HEK293 (cell line): ENCODE measurements at regions not wholly inside any gene's neighbourhood (a gene's known extent, or its start where the extent isn't known, plus 50 kb on each side); places are given as distances from the start of the nearest gene placed in this dataset.

ENCODE experiments used
- CTCF ChIA-PET: fragments of 350-600 bp; formaldehyde crosslinking; extraction: SDS; loops from one replicate; lab custom pipeline; 2021; ENCODE audit warnings: antibody characterized with exemption; lab: Yijun Ruan, JAX
- POLR2A ChIA-PET: fragments of 300-600 bp; formaldehyde crosslinking; extraction: SDS; loops from one replicate; lab custom pipeline; 2020; ENCODE audit warnings: antibody characterized with exemption, inconsistent platforms; lab: Yijun Ruan, JAX
- H3K27ac ChIP-seq: fragments of 200-500 bp; sonication (Bioruptor generic); 2 replicates; pipeline ENCODE4 v1.5.1; 2014; ENCODE audit warnings: low read depth, low read length, control low read depth, inconsistent platforms; ENCODE audit errors: extremely low read depth
- H3K36me3 ChIP-seq, 2 experiments: fragments of 200-500 bp in 1 of 2; sonication (Bioruptor generic) in 1 of 2; 1 replicate in 1 of 2; 2 replicates in 1 of 2; pipeline ENCODE4 v1.5.1; 2014 to 2017; ENCODE audit warnings: inconsistent platforms in 2 of 2, low read length in 2 of 2; ENCODE audit not compliant: control insufficient read depth in 2 of 2, insufficient read depth in 1 of 2
- H3K4me1 ChIP-seq: fragments of 200-500 bp; sonication (Bioruptor generic); 2 replicates; pipeline ENCODE4 v1.5.1; 2014; ENCODE audit warnings: mild to moderate bottlenecking, low read length, inconsistent platforms; ENCODE audit not compliant: control insufficient read depth, insufficient read depth
- H3K4me3 ChIP-seq: 2 replicates; pipeline ENCODE4 v1.5.1; 2011; ENCODE audit warnings: low read depth, mild to moderate bottlenecking, control low read depth, low read length, moderate library complexity
- H3K9me3 ChIP-seq: fragments of 200-500 bp; sonication (Bioruptor generic); 2 replicates; pipeline ENCODE4 v1.5.1; 2014; ENCODE audit warnings: low read depth, low read length, inconsistent platforms; ENCODE audit not compliant: control insufficient read depth, insufficient read depth
- FEZF1 ChIP-seq: fragments of 450-650 bp; formaldehyde crosslinking; IDR thresholded peaks from 2 replicates; pipeline ENCODE4 v1.5.1; 2016; ENCODE audit warnings: missing biosample characterization, missing genetic modification characterization
- GLI2 ChIP-seq: fragments of 450-650 bp; formaldehyde crosslinking; IDR thresholded peaks from 2 replicates; pipeline ENCODE4; 2017; ENCODE audit warnings: missing biosample characterization, missing genetic modification characterization, low read depth, borderline replicate concordance
- HOXD13 ChIP-seq: sonication (generic); formaldehyde crosslinking; IDR thresholded peaks from 2 replicates; pipeline ENCODE4 v1.8.0; 2022; ENCODE audit warnings: missing genetic modification reagents, borderline replicate concordance
- MYNN ChIP-seq: fragments of 450-650 bp; formaldehyde crosslinking; IDR thresholded peaks from 2 replicates; pipeline ENCODE4 v1.5.1; 2016; ENCODE audit warnings: missing biosample characterization, missing genetic modification characterization, borderline replicate concordance
- TRIM28 ChIP-seq: IDR thresholded peaks from 2 replicates; pipeline ENCODE4 v1.6.1; 2011; ENCODE audit warnings: low read length, control low read depth, borderline replicate concordance
- ZNF10 ChIP-seq: fragments of 450-650 bp; formaldehyde crosslinking; IDR thresholded peaks from 2 replicates; pipeline ENCODE4 v1.5.1; 2017; ENCODE audit warnings: missing biosample characterization, missing genetic modification characterization
- ZNF155 ChIP-seq: fragments of 450-650 bp; formaldehyde crosslinking; IDR thresholded peaks from 2 replicates; pipeline ENCODE4 v1.5.1; 2016; ENCODE audit warnings: missing biosample characterization, missing genetic modification characterization
- ZNF16 ChIP-seq: fragments of 450-650 bp; formaldehyde crosslinking; IDR thresholded peaks from 2 replicates; pipeline ENCODE4 v1.5.1; 2016; ENCODE audit warnings: low read depth, missing biosample characterization, missing genetic modification characterization
- ZNF174 ChIP-seq: fragments of 450-650 bp; formaldehyde crosslinking; IDR thresholded peaks from 2 replicates; pipeline ENCODE4 v1.5.0; 2017; ENCODE audit warnings: missing biosample characterization, mild to moderate bottlenecking, missing genetic modification characterization
- ZNF19 ChIP-seq: fragments of 450-650 bp; formaldehyde crosslinking; IDR thresholded peaks from 2 replicates; pipeline ENCODE4; 2016; ENCODE audit warnings: missing biosample characterization, missing genetic modification characterization, low read depth
- ZNF2 ChIP-seq: fragments of 450-650 bp; formaldehyde crosslinking; IDR thresholded peaks from 2 replicates; pipeline ENCODE4 v1.5.1; 2016; ENCODE audit warnings: missing biosample characterization, missing genetic modification characterization
- ZNF223 ChIP-seq: fragments of 450-650 bp; formaldehyde crosslinking; IDR thresholded peaks from 2 replicates; pipeline ENCODE4 v1.5.1; 2016; ENCODE audit warnings: missing biosample characterization, missing genetic modification characterization
- ZNF274 ChIP-seq, 2 experiments: fragments of 200-500 bp in 1 of 2; fragments of 450-650 bp in 1 of 2; sonication (Bioruptor generic) in 1 of 2; formaldehyde crosslinking in 1 of 2; IDR thresholded peaks; 2 replicates each; pipeline versions ENCODE4 v1.5.1 to v1.6.1; 2014 to 2016; ENCODE audit warnings: borderline replicate concordance in 1 of 2, inconsistent platforms in 1 of 2, low read length in 1 of 2, missing biosample characterization in 1 of 2, missing genetic modification characterization in 1 of 2
- ZNF354C ChIP-seq: fragments of 450-650 bp; formaldehyde crosslinking; IDR thresholded peaks from 2 replicates; pipeline ENCODE4 v1.5.1; 2016; ENCODE audit warnings: missing biosample characterization, missing genetic modification characterization, low read depth, borderline replicate concordance
- ZNF48 ChIP-seq: fragments of 450-650 bp; formaldehyde crosslinking; IDR thresholded peaks from 2 replicates; pipeline ENCODE4 v1.5.1; 2016; ENCODE audit warnings: missing biosample characterization, missing genetic modification characterization
- ZNF623 ChIP-seq: fragments of 450-650 bp; formaldehyde crosslinking; IDR thresholded peaks from 2 replicates; pipeline ENCODE4 v1.5.1; 2016; ENCODE audit warnings: missing biosample characterization, missing genetic modification characterization
- ZNF660 ChIP-seq: fragments of 450-650 bp; IDR thresholded peaks from 2 replicates; pipeline ENCODE4 v1.5.1; 2018; ENCODE audit warnings: missing biosample characterization, mild to moderate bottlenecking, missing genetic modification characterization
- ZNF707 ChIP-seq: fragments of 450-650 bp; formaldehyde crosslinking; IDR thresholded peaks from 2 replicates; pipeline ENCODE4 v1.5.1; 2016; ENCODE audit warnings: missing biosample characterization, missing genetic modification characterization
- TF ChIP-seq, protein P1 (sequence below): fragments of 450-650 bp; formaldehyde crosslinking; IDR thresholded peaks from 2 replicates; pipeline ENCODE4 v1.5.1; 2016; ENCODE audit warnings: missing biosample characterization, missing genetic modification characterization
- TF ChIP-seq, protein P2 (sequence below): fragments of 450-650 bp; formaldehyde crosslinking; IDR thresholded peaks from 2 replicates; pipeline ENCODE4 v1.5.1; 2016; ENCODE audit warnings: missing biosample characterization, missing genetic modification characterization
- TF ChIP-seq, protein P3 (sequence below): fragments of 450-650 bp; formaldehyde crosslinking; IDR thresholded peaks from 2 replicates; pipeline ENCODE4; 2016; ENCODE audit warnings: missing biosample characterization, missing genetic modification characterization
- TF ChIP-seq, protein P4 (sequence below): fragments of 450-650 bp; formaldehyde crosslinking; IDR thresholded peaks from 2 replicates; pipeline ENCODE4 v1.5.1; 2017; ENCODE audit warnings: missing biosample characterization, mild to moderate bottlenecking, missing genetic modification characterization, moderate library complexity
- TF ChIP-seq, protein P5 (sequence below): fragments of 450-650 bp; formaldehyde crosslinking; conservative IDR thresholded peaks from 2 replicates; pipeline ENCODE4 v1.5.1; 2016; ENCODE audit warnings: low read depth, missing biosample characterization, missing genetic modification characterization

DNA sequence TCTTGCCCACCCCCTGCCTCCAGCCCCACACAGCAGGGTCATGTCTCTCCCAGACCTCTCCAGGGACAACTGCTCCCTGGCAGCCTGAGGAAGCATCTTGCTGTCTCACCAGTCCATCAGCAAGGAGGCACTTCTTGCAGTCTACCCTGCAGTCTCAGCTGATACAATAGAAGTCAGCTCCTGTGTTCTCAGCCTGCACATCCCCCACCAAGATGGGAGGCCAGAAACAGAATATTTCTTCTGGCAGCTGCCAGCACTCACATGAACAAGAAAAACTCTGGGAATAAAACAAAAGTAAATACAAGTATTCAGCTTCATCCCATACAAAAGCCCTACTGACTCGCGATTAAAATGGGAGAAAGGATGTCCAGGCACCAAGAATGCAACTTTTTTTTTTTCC lies 457.4 kb upstream of the PROK2 start:
- no peak overlapping the region for H3K4me3 ChIP-seq
- POLR2A ChIA-PET = no interaction called here
- no peak overlapping the region for H3K27ac ChIP-seq
- H3K36me3 ChIP-seq = no peaks in the 10 kb centered on the region
- H3K9me3 ChIP-seq = no peaks in the 10 kb centered on the region
- TF ChIP-seq ZNF48 (tag by site-specific recombination) (no peak), TRIM28 (no peak), ZNF660 (tag by site-specific recombination) (no peak), ZNF354C (no peak), FEZF1 (tag by site-specific recombination) (no peak), ZNF223 (tag by site-specific recombination) (no peak)
- TF ChIP-seq, protein P1, sequence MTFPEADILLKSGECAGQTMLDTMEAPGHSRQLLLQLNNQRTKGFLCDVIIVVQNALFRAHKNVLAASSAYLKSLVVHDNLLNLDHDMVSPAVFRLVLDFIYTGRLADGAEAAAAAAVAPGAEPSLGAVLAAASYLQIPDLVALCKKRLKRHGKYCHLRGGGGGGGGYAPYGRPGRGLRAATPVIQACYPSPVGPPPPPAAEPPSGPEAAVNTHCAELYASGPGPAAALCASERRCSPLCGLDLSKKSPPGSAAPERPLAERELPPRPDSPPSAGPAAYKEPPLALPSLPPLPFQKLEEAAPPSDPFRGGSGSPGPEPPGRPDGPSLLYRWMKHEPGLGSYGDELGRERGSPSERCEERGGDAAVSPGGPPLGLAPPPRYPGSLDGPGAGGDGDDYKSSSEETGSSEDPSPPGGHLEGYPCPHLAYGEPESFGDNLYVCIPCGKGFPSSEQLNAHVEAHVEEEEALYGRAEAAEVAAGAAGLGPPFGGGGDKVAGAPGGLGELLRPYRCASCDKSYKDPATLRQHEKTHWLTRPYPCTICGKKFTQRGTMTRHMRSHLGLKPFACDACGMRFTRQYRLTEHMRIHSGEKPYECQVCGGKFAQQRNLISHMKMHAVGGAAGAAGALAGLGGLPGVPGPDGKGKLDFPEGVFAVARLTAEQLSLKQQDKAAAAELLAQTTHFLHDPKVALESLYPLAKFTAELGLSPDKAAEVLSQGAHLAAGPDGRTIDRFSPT (tag by site-specific recombination) = no peak
- TF ChIP-seq, protein P2, sequence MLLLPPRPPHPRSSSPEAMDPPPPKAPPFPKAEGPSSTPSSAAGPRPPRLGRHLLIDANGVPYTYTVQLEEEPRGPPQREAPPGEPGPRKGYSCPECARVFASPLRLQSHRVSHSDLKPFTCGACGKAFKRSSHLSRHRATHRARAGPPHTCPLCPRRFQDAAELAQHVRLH (tag by site-specific recombination) = no peak
- TF ChIP-seq, protein P3, sequence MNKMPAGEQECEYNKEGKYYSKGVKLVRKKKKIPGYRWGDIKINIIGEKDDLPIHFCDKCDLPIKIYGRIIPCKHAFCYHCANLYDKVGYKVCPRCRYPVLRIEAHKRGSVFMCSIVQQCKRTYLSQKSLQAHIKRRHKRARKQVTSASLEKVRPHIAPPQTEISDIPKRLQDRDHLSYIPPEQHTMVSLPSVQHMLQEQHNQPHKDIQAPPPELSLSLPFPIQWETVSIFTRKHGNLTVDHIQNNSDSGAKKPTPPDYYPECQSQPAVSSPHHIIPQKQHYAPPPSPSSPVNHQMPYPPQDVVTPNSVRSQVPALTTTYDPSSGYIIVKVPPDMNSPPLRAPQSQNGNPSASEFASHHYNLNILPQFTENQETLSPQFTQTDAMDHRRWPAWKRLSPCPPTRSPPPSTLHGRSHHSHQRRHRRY (tag by site-specific recombination) = no peak
- TF ChIP-seq, all 188 proteins: peak for 0
- no peaks in the 10 kb centered on the region for H3K4me1 ChIP-seq
- CTCF ChIA-PET = interaction anchor here (0.6 kb wide), 3 partner anchors 155 to 740 kb away, joined by 3 to 6 read pairs (median 5); no protein-coding TSS in a partner anchor

DNA sequence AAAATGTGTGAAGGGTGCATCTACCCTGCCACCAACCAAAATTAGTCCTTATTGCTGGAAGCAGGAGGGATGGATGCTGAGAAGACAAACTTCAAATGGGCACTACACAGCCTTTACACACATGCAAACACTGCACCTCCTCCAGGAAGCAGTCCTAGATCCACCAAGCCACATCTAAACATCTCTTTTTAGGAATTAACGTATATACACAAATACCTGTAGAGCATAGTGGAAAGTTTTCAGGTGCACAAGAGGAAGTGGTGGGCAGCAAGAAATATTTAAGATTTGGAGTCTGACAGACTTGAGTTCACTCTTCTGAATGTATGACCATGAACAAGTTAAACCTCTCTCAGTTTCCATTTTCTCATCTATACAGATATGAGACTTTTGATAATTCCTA lies 456.6 kb upstream of the PROK2 start:
- Histone ChIP-seq H3K4me1 (no peaks in the 10 kb centered on the region), H3K9me3 (no peaks in the 10 kb centered on the region), H3K4me3 (no peak overlapping the region), H3K27ac (no peak overlapping the region), H3K36me3 (no peaks in the 10 kb centered on the region)
- ChIA-PET CTCF (no interaction called here), POLR2A (no interaction called here)
- TF ChIP-seq ZNF10 (no peak), ZNF707 (tag by site-specific recombination) (no peak), ZNF174 (no peak), ZNF155 (no peak), ZNF274 (IDR thresholded peaks at IDR 0.05; ENCODE audit: low read length) (no peak), ZNF274 (tag by site-specific recombination; IDR thresholded peaks at IDR 0.05; ENCODE audit: borderline replicate concordance) (no peak), ZNF19 (tag by site-specific recombination) (no peak), GLI2 (tag by site-specific recombination) (no peak)
- TF ChIP-seq, protein P4, sequence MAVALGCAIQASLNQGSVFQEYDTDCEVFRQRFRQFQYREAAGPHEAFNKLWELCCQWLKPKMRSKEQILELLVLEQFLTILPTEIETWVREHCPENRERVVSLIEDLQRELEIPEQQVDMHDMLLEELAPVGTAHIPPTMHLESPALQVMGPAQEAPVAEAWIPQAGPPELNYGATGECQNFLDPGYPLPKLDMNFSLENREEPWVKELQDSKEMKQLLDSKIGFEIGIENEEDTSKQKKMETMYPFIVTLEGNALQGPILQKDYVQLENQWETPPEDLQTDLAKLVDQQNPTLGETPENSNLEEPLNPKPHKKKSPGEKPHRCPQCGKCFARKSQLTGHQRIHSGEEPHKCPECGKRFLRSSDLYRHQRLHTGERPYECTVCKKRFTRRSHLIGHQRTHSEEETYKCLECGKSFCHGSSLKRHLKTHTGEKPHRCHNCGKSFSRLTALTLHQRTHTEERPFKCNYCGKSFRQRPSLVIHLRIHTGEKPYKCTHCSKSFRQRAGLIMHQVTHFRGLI = no peak

DNA sequence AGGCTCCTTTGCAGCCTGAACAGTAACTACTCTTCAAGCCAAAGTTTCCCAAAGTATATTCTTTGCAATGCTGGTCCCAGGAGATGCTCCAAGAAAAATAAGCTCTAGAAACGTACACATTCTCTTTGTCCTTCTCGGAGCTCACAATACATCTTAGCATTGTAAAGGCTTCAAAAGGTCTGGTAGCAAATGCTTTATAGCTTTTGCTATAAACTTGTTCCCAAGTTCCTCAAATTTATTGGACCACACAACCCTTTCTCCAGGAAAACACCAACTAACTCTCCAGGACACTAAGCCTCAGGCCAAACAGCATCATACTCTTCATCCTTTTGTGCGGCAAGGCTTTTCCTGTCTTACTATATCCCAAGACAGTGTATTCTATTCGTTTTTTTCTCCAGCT lies 455.6 kb upstream of the PROK2 start:
- H3K9me3 ChIP-seq = no peaks in the 10 kb centered on the region
- CTCF ChIA-PET = interaction anchor here (0.7 kb wide), 1 partner anchor 365 kb away, joined by 4 read pairs; no protein-coding TSS in a partner anchor
- no peak overlapping the region for H3K4me3 ChIP-seq
- H3K36me3 ChIP-seq = no peaks in the 10 kb centered on the region
- H3K4me1 ChIP-seq = no peaks in the 10 kb centered on the region
- H3K27ac ChIP-seq = no peak overlapping the region
- POLR2A ChIA-PET = no interaction called here
- TF ChIP-seq ZNF354C = no peak
- TF ChIP-seq, protein P5, sequence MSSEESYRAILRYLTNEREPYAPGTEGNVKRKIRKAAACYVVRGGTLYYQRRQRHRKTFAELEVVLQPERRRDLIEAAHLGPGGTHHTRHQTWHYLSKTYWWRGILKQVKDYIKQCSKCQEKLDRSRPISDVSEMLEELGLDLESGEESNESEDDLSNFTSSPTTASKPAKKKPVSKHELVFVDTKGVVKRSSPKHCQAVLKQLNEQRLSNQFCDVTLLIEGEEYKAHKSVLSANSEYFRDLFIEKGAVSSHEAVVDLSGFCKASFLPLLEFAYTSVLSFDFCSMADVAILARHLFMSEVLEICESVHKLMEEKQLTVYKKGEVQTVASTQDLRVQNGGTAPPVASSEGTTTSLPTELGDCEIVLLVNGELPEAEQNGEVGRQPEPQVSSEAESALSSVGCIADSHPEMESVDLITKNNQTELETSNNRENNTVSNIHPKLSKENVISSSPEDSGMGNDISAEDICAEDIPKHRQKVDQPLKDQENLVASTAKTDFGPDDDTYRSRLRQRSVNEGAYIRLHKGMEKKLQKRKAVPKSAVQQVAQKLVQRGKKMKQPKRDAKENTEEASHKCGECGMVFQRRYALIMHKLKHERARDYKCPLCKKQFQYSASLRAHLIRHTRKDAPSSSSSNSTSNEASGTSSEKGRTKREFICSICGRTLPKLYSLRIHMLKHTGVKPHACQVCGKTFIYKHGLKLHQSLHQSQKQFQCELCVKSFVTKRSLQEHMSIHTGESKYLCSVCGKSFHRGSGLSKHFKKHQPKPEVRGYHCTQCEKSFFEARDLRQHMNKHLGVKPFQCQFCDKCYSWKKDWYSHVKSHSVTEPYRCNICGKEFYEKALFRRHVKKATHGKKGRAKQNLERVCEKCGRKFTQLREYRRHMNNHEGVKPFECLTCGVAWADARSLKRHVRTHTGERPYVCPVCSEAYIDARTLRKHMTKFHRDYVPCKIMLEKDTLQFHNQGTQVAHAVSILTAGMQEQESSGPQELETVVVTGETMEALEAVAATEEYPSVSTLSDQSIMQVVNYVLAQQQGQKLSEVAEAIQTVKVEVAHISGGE (tag by site-specific recombination) = no peak
- no peak for TF ChIP-seq ZNF623 (tag by site-specific recombination)
- no peak for TF ChIP-seq ZNF16 (tag by site-specific recombination)
- no peak for TF ChIP-seq HOXD13 (CRISPR knock-in tag)
- TF ChIP-seq MYNN (tag by site-specific recombination) = no peak
- TF ChIP-seq ZNF2 (tag by site-specific recombination) = no peak
